Sigmoid colon (tissue), 4 donors: ENCODE measurements at regions not wholly inside any gene's neighbourhood (a gene's known extent, or its start where the extent isn't known, plus 50 kb on each side); places are given as distances from the start of the nearest gene placed in this dataset.

ENCODE experiments used
- CTCF ChIP-seq, 4 experiments: fragments of 450-650 bp in 3 of 4; fragments of 200-600 bp in 1 of 4; IDR thresholded peaks; one replicate each; pipeline ENCODE4 v1.5.1; 2016 to 2019; ENCODE audit warnings: antibody characterized with exemption in 4 of 4, mild to moderate bottlenecking in 3 of 4, moderate library complexity in 2 of 4
- POLR2A ChIP-seq, 2 donors: fragments of 450-650 bp; IDR thresholded peaks; one replicate each; pipeline ENCODE4 v1.6.1; 2016; ENCODE audit warnings: antibody characterized with exemption in 2 of 2, mild to moderate bottlenecking in 2 of 2, moderate library complexity in 2 of 2
- POLR2AphosphoS5 ChIP-seq, 4 donors: sonication (generic); formaldehyde crosslinking; IDR thresholded peaks; one replicate each; pipeline ENCODE4 v1.6.1; 2017; ENCODE audit warnings: antibody characterized with exemption in 4 of 4

GRCh38 chr3:44003801-44004200, 237.9 kb upstream of the TOPAZ1 start:
- TF ChIP-seq CTCF (IDR thresholded peaks at IDR 0.05) (no peak), POLR2A (IDR thresholded peaks at IDR 0.05) (no peak), POLR2AphosphoS5 (IDR thresholded peaks at IDR 0.05) (no peak)
